Activated T-cell treated with anti-CD3 and anti-CD28 coated beads for 24 hours (primary cell): ENCODE measurements at regions not wholly inside any gene's neighbourhood (a gene's known extent, or its start where the extent isn't known, plus 50 kb on each side); places are given as distances from the start of the nearest gene placed in this dataset.
"Not testable (repeated sequence)": the region's sequence is repeated elsewhere in the genome, so short reads cannot be mapped to it uniquely, and the experiment has no call there.

Source experiments
- DNase-seq: peaks from one replicate; pipeline ENCODE4 v3.0.0-alpha.2; 2020; ENCODE audit warnings: low read depth

DNA sequence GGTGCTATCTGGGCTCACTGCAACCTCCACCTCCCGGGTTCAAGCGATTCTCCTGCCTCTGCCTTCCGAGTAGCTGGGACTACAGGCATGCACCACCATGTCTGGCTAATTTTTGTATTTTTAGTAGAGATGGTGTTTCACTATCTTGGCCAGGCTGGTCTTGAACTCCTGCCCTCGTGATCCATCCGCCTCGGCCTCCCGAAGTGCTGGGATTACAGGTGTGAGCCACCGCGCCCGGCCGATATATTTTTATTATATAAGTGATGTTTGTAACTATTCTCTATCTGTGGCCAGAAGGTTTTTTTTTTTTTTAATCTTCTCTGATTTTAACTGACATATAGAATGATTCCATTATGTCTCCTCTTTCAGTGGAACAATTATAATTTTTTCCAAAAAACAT, 579.3 kb upstream of the CITED2 start:
- not testable (repeated sequence) for DNase-seq

- no peak for DNase-seq
Observed at GRCh38 chr6:139951172-139951571, 576.7 kb upstream of the CITED2 start.

- no peak for DNase-seq
Observed at GRCh38 chr6:139944976-139945375, 570.5 kb upstream of the CITED2 start.

GRCh38 chr6:139944131-139944530, 569.7 kb upstream of the CITED2 start:
- no peak for DNase-seq

DNA sequence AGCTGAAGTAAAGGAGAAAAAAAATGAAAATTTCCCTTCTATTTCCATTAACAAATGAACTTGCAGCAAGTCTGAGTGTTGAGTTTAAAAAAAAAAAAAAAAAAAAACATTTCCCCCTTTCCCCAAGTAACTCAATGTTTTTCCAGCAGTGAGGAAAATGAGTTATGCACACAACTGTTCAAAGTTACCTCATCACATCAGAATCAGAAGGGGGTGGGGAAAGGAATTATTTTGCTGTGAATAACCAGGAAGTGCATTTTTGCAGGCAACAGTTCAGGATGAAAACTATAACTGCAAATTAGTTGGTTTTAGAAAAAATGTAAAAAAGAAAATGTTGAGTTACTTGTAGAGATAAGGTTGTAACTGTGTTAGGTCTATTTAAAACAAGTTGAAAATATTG, 568.9 kb upstream of the CITED2 start:
- no peak for DNase-seq

GRCh38 chr6:139942331-139942730, 567.9 kb upstream of the CITED2 start:
- DNase-seq, result no peak

- DNase-seq, result no peak
Observed at GRCh38 chr6:139941826-139942225, 567.4 kb upstream of the CITED2 start.

GRCh38 chr6:139940741-139941729, 566.6 kb upstream of the CITED2 start:
- no peak for DNase-seq

DNA sequence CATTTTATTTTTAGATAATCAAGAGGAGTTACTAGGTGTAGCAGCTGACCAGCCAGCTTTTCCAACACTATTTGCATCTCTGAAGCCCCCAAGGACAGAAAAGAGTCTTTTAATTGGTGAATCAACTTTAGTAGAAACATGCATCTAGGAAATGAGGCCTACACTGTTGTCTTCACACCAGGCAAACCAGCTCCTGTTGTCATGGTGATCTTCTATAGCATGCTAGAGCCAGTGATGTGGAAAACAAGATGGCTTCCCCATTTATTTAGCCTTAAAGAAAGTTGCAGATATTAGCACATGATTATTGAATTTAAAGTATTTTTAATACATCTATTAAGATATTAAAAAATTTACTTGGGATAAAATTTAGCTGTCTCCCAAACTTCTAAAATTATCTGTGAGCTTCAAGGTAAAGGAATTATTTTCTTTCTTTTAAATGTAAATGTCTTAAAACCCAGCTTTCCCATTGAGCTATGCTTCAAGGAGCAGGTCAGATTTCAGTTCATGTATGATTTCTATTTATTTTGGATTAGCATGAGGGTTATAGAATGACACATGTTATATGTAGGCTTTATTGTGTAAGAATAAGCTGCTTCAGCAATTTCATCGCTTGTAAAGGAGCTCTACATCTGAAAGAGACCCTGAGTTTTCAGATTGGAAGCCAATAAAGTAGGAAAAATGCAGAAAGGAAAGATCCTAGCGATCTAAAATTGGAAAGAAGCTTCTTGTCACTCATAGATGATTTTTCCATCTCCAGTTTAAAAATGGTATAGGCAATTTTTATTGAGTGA, 564.9 kb upstream of the CITED2 start:
- DNase-seq, result no peak

GRCh38 chr6:139932671-139933070, 558.2 kb upstream of the CITED2 start:
- DNase-seq, result no peak

DNA sequence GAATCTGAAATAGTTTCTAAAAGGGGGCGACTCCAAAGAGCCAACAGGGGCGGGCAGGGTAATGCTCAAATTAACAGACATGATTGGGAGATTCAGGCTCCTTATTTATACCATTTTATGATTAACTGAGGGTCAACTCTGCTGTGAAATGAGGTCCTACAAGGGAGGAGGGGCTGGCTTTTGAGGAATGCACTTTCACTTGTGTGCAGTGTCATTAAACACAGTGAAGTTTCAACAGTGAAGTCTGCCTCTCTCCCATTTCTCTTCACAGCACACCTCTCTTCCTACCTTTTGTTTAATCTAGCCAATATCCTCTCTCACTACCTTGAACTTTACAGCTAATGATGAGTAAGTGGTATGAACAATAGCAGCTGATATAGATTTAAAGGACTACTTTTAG, 557.3 kb upstream of the CITED2 start:
- DNase-seq, result no peak

GRCh38 chr6:139927742-139928305, 553.4 kb upstream of the CITED2 start:
- DNase-seq, result no peak

DNA sequence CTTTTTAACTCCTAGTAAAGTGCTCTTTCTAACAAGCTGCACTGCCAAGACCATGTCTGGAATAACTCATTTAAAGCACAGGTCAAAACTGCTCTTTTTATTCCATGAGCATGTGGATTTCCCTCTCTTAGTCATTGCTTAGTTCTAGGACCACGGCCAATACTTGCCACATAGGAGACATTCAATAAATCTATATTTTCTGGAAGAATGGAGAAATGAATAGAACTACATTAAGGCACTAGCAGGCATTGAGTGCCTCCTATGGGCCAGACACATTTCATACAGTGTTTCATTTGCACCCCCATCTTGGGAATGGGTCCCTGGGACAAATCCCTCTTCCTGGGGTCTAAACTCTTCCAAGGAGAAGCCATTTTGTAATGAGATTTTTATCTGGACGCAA, 552.8 kb upstream of the CITED2 start:
- DNase-seq, result no peak

DNA sequence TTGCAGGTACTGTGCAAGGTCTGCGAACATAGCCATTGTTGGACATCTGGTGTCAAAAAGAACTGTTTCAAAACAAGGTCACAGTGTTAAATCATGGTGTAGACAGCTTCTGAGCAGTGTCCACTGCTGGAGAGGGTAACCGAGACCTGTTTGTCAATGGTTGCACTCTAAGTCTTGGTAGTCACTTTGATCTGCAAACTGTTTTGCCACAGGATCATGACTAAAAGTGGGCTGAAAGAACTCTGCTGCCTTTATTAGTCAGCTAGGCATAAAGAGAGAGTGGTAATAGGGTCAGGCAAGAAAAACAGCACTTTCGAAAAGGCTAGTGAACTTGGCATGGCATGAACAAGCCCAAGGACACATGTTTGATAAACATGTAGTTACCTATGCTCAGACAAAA, 552.3 kb upstream of the CITED2 start:
- no peak for DNase-seq

GRCh38 chr6:139925894-139926641, 551.6 kb upstream of the CITED2 start:
- DNase-seq, result no peak

DNA sequence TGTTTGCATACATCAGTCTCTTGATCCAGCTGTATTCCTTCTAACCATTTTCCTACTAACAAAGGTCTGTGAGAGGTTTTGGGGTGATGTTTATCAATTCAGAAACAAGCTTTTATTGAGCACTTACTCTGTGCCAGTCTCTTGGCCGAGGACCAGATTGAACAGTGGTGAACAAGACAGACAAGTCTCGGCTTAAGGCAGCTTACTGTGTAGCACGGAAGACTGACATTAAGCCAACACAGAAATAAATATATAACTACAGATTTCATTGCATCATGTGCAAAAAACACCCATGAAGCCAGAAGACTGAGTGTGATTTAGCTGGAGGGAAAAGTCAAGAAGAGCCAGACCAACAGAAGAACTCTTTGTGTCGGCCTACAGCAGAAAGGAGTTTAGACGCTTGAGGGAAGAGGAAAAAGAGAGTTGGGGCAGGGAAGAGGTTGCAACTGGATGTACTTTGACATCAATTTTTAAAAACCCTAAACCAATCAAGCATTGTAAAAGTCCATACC, 549.6 kb upstream of the CITED2 start:
- DNase-seq, result no peak

DNA sequence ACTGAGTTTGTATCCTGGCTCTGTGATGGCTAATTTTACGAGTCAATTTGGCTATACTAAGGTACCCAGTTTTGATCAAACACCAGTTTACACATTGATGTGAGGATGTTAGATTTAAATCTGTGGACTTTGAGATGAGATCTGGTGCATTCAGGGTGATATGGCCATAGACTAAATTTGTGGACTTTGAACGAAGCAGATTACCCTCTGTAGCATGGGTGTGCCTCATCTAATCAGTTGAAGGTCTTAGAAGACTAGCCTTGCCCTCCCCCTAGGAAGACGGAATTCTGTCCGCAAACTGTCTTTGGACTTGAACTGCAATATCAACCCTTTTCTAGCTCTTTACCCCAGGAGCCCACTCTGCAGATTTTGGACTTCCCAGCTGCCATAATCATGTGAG, 547.8 kb upstream of the CITED2 start:
- DNase-seq, result no peak

DNA sequence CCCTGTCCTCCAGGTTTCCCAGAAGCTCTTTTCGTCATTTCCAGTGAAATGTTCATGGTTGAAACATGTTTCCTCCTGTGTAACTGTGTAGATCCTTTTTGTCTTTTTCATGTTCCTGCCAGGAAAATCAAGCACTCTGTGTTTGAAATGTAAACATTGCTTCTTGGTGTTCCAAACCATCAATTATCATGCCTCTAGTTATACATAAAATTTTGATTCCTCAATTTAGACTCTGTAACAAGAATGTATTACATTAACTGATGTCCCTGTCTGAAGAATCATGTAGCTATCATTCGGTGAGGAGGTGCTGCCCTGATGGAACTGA, 546.3 kb upstream of the CITED2 start:
- DNase-seq, result no peak

- DNase-seq, result no peak
Observed at GRCh38 chr6:139920027-139920775, 545.8 kb upstream of the CITED2 start.

DNA sequence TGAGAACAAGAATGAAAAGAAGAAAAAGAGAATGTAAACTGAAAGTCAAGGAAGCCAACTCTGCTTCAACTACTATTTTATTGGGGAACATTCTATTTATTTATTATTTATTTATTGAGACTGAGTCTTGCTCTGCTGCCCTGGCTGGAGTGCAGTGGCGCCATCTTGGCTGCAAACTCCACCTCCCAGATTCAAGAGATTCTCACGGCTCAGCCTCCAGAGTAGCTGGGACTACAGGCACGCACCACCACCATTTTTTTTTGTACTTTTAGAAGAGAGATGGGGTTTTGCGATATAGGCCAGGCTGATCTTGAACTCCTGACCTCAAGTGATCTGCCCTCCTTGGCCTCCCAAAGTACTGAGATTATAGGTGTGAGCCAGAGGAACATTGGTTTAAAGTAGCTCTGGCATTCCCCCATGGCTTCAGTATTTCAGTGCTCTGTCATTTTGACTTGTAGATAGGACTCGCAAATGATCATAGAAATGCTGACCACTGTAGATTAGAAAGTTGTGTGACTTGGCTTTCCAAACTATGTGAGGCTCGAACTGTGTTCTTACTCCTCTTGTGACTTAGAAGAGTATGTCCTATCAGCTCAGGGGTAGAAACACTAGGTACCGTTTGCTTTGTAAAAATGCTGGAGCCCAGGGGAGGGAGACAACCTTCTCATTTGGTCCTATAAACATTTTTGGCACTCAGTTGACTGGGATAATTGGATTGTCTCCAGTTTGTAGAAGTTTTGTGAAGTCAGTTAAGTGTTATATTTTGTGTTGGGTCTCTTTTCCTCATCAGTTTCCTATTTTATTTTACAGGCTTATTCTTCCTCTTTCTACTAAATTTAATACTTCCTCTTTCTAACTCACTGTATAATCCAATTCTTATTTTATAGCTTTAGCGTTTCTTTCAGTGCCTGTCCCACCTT, 544.9 kb upstream of the CITED2 start:
- no peak for DNase-seq
